ENCODE measurements at regions not wholly inside any gene's neighbourhood (a gene's known extent, or its start where the extent isn't known, plus 50 kb on each side); places are given as distances from the start of the nearest gene placed in this dataset.
"Not testable (repeated sequence)": the region's sequence is repeated elsewhere in the genome, so short reads cannot be mapped to it uniquely, and the experiment has no call there.

GRCh38 chr4:11066584-11066983 is 362.1 kb downstream of the HS3ST1 start:
- CTCF ChIA-PET; H3K4me3 ChIP-seq (ENCODE audit: low read depth, low read length); H3K36me3 ChIP-seq (ENCODE audit: control insufficient read depth in 2 of 2, insufficient read depth in 1 of 2, low read length in 2 of 2); POLR2A ChIA-PET; H3K27ac ChIP-seq (ENCODE audit: extremely low read depth, low read depth, low read length); H3K4me1 ChIP-seq (ENCODE audit: control insufficient read depth, insufficient read depth, low read length); H3K9me3 ChIP-seq (ENCODE audit: control insufficient read depth, insufficient read depth, low read depth, low read length): not testable (repeated sequence)

DNA sequence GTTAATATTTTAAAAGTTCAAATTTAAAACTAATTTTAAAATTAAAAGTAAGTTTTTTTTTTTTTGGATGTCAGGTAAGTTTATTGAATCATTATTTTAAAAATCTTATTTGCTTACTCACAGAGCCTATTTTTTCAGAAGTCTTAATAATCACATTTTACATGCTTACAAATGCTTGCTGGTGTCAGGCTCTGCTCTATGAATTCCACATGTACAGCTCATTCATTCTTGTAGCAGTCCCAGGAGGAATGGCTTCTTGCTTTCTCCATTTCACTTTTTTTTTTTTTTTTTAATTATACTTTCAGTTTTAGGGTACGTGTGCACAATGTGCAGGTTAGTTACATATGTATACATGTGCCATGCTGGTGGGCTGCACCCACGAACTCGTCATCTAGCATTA is 368.1 kb downstream of the HS3ST1 start:
- H3K4me3 ChIP-seq (ENCODE audit: low read depth, low read length); H3K9me3 ChIP-seq (ENCODE audit: control insufficient read depth, insufficient read depth, low read depth, low read length); H3K36me3 ChIP-seq (ENCODE audit: control insufficient read depth in 2 of 2, insufficient read depth in 1 of 2, low read length in 2 of 2); H3K4me1 ChIP-seq (ENCODE audit: control insufficient read depth, insufficient read depth, low read length); POLR2A ChIA-PET; H3K27ac ChIP-seq (ENCODE audit: extremely low read depth, low read depth, low read length): not testable (repeated sequence)
- CTCF ChIA-PET = interaction anchor here (0.6 kb wide), 1 partner anchor 1036 kb away, joined by 3 read pairs; no protein-coding TSS in a partner anchor

- H3K27ac ChIP-seq (ENCODE audit: extremely low read depth, low read depth, low read length); H3K9me3 ChIP-seq (ENCODE audit: control insufficient read depth, insufficient read depth, low read depth, low read length); POLR2A ChIA-PET; H3K4me1 ChIP-seq (ENCODE audit: control insufficient read depth, insufficient read depth, low read length); H3K36me3 ChIP-seq (ENCODE audit: control insufficient read depth in 2 of 2, insufficient read depth in 1 of 2, low read length in 2 of 2); H3K4me3 ChIP-seq (ENCODE audit: low read depth, low read length): not testable (repeated sequence)
- CTCF ChIA-PET = interaction anchor here (0.6 kb wide), 1 partner anchor 100 kb away, joined by 3 read pairs; no protein-coding TSS in a partner anchor
These were observed 370.4 kb upstream of the CLNK start for GRCh38 chr4:11054937-11055336.

- no peak overlapping the region for H3K27ac ChIP-seq (ENCODE audit: extremely low read depth, low read depth, low read length)
- H3K4me3 ChIP-seq (ENCODE audit: low read depth, low read length) = no peak overlapping the region
- no peaks in the 10 kb centered on the region for H3K4me1 ChIP-seq (ENCODE audit: control insufficient read depth, insufficient read depth, low read length)
- no peaks in the 10 kb centered on the region for H3K36me3 ChIP-seq (ENCODE audit: control insufficient read depth in 2 of 2, insufficient read depth in 1 of 2, low read length in 2 of 2)
- TF ChIP-seq ZNF169 (tag by site-specific recombination; IDR thresholded peaks at IDR 0.05) = no peak
- TF ChIP-seq ZNF560 (tag by site-specific recombination; IDR thresholded peaks at IDR 0.05; ENCODE audit: borderline replicate concordance) = no peak
- no peak for TF ChIP-seq ZNF561 (tag by site-specific recombination; IDR thresholded peaks at IDR 0.05; ENCODE audit: borderline replicate concordance)
- TF ChIP-seq, protein P1, sequence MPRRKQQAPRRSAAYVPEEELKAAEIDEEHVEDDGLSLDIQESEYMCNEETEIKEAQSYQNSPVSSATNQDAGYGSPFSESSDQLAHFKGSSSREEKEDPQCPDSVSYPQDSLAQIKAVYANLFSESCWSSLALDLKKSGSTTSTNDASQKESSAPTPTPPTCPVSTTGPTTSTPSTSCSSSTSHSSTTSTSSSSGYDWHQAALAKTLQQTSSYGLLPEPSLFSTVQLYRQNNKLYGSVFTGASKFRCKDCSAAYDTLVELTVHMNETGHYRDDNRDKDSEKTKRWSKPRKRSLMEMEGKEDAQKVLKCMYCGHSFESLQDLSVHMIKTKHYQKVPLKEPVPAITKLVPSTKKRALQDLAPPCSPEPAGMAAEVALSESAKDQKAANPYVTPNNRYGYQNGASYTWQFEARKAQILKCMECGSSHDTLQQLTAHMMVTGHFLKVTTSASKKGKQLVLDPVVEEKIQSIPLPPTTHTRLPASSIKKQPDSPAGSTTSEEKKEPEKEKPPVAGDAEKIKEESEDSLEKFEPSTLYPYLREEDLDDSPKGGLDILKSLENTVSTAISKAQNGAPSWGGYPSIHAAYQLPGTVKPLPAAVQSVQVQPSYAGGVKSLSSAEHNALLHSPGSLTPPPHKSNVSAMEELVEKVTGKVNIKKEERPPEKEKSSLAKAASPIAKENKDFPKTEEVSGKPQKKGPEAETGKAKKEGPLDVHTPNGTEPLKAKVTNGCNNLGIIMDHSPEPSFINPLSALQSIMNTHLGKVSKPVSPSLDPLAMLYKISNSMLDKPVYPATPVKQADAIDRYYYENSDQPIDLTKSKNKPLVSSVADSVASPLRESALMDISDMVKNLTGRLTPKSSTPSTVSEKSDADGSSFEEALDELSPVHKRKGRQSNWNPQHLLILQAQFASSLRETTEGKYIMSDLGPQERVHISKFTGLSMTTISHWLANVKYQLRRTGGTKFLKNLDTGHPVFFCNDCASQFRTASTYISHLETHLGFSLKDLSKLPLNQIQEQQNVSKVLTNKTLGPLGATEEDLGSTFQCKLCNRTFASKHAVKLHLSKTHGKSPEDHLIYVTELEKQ (tag by site-specific recombination; IDR thresholded peaks at IDR 0.05; ENCODE audit: borderline replicate concordance) = no peak
- TF ChIP-seq IKZF3 (tag by site-specific recombination; IDR thresholded peaks at IDR 0.05) = no peak
- TF ChIP-seq ZNF146 (tag by site-specific recombination; IDR thresholded peaks at IDR 0.05) = no peak
- TF ChIP-seq ZNF24 (tag by site-specific recombination; IDR thresholded peaks at IDR 0.05) = no peak
- no peak for TF ChIP-seq KLF8 (tag by site-specific recombination; IDR thresholded peaks at IDR 0.05)
- CTCF ChIA-PET = no interaction called here
- no peaks in the 10 kb centered on the region for H3K9me3 ChIP-seq (ENCODE audit: control insufficient read depth, insufficient read depth, low read depth, low read length)
- POLR2A ChIA-PET = no interaction called here
These were observed 369.1 kb upstream of the CLNK start for GRCh38 chr4:11053601-11054220.

- no peaks in the 10 kb centered on the region for H3K36me3 ChIP-seq (ENCODE audit: control insufficient read depth in 2 of 2, insufficient read depth in 1 of 2, low read length in 2 of 2)
- no peak for TF ChIP-seq ZNF558 (tag by site-specific recombination; IDR thresholded peaks at IDR 0.05)
- CTCF ChIA-PET = interaction anchor here (0.6 kb wide), 1 partner anchor 94 kb away, joined by 4 read pairs; no protein-coding TSS in a partner anchor
- H3K4me1 ChIP-seq (ENCODE audit: control insufficient read depth, insufficient read depth, low read length) = no peaks in the 10 kb centered on the region
- POLR2A ChIA-PET = no interaction called here
- no peaks in the 10 kb centered on the region for H3K9me3 ChIP-seq (ENCODE audit: control insufficient read depth, insufficient read depth, low read depth, low read length)
- H3K4me3 ChIP-seq (ENCODE audit: low read depth, low read length) = no peak overlapping the region
- H3K27ac ChIP-seq (ENCODE audit: extremely low read depth, low read depth, low read length) = no peak overlapping the region
These were observed 366.6 kb upstream of the CLNK start for GRCh38 chr4:11051181-11051580.
